GM18499 (cell line): ENCODE measurements at regions not wholly inside any gene's neighbourhood (a gene's known extent, or its start where the extent isn't known, plus 50 kb on each side); places are given as distances from the start of the nearest gene placed in this dataset.

Experiments used
- ATAC-seq: cut with Tn5 transposase; IDR thresholded peaks from one replicate; pipeline ENCODE4 v1.9.1; 2021; ENCODE audit warnings: moderate number of reproducible peaks; ENCODE audit not compliant: insufficient read depth, unreplicated experiment

DNA sequence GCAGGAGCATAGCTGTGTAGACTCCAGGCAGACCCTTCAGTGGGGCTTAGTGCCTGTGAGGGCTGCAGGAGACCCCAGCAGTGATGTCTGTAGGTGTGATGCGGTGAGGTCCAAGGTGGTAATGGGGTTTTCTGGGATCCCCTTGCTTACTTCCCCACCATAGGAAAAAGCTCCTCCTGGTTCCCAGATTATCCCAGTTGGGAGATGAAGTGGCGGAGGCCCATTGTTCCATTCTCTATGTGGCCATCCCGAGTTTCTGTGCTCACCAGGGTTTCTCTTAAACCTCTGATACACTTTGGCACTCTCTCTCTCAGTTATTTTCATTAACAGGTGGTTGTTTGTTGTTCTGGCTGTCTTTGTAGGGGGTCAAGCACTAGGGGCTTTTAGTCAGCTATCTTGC lies 146.7 kb upstream of the IGF1R start:
- no peak for ATAC-seq

DNA sequence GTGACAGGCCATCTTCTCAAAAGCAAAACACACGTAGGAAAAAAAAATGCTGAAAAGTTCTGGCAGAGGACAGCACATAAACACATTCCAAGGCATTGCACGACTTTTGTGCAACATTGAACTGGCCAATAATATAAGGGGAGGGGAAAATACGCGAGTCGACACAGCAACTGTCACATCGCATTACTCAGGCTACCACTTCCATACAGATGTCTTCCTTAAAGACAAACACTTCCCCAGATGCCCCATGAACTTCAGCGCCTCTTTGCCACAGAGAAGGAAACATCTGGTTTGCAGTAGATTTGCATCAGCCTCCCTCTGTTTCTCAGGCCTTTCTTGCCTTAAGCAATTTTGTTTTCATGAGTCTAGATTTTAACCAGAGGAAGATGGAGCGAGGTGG lies 144.4 kb upstream of the IGF1R start:
- ATAC-seq: no peak

DNA sequence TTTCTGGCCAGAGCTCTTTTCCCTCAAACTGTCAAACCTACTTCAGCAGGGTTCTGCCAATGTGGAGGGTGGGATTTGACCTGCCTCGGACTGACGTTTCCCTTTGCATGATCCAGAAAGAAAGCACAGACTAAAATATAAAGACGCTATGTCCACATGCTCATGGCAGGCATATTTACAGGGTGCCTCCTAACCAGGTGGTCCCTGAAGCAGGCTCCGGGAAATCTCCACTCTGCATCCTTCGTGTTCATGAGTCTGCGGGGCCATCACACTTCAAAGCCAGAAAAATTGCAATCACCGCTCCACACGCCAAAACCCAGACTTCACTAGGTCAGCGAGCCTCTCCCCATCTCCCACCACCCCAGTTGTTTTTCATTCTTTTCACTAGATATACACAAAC lies 143.3 kb upstream of the IGF1R start:
- ATAC-seq: no peak

DNA sequence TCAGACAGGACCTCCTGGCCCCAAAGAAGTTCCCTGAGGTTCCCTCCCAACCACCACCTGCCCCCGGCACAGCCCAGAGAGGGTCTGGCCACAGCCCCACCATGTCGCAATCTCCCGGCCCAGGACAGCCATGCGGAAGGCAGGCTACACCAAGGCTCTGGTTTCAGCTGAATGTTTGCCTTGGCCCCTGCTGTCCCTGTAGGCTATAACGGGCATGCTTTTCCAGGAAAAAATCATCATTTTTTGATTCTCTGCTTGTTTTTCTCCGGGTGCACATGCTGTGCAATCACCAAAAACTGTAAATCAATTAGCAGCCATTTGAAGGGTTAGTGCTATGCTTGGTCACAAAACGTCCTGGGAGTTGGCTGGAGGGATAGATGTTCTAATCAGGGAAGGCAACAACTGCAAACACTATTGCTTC lies 142.7 kb upstream of the IGF1R start:
- no peak for ATAC-seq

DNA sequence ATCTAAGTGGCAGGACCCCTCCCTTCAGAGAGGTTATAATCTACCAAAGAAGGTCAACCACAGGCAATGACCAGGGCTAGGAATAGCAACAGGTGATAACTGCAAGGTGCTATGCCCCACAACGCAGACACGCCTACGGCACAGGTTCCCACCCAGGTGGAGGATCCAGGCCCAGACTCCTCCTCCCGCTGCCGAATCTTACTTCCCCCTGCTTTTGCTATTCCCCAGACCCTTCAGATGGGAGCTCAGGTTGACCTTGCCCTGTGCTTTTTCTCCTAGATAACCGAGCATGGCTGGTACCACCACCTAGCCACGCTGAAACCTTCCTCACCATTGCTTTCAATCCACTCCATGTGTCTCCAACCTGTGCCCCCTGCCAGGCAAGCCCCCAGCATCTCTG lies 142.2 kb upstream of the IGF1R start:
- no peak for ATAC-seq

DNA sequence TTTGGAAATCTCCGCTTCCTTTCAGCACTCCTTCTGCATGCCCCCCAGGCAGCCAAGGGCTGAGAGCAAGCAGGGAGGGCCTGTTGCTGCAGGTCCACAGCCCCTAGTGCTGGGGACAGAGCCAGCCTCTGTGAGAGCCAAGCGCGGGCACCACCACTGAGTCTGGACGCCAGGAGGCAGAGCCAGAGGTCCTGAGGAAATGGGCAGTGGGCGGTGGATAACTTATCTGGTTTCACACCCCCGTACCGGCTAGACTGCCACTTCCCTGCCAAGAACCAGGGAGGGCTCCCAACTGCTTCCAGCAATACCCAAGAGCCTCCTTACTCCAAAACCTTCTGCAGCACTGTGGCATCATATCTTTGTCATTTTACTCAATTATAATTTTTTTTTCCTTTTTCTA lies 141.6 kb upstream of the IGF1R start:
- ATAC-seq: no peak

DNA sequence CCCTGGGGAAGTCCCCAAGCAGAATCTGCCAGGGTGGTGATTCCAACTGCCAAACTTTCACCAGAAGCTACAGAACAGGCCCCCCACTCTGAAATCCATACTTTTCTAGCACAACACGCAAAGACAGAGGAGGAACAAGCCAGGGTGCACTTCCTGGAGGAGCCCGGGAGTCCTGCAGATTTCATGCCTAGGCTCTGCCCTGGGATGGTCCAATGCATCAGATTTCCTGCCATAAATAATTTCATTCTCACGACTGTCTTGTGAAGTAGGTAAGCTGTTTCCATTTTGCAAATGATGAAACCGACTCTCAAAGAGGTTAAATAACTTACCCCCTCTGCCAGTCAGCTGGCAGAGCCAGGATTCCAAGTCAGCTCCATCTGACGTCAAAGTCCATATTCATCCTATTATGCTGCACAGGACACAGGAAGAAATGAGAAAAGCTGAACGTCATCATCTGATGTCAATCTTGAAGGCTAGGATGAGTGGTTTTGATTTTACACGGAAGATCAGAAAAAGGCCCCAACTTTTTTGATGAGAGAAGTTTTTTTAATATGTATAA lies 134.8 kb upstream of the IGF1R start:
- no peak for ATAC-seq

DNA sequence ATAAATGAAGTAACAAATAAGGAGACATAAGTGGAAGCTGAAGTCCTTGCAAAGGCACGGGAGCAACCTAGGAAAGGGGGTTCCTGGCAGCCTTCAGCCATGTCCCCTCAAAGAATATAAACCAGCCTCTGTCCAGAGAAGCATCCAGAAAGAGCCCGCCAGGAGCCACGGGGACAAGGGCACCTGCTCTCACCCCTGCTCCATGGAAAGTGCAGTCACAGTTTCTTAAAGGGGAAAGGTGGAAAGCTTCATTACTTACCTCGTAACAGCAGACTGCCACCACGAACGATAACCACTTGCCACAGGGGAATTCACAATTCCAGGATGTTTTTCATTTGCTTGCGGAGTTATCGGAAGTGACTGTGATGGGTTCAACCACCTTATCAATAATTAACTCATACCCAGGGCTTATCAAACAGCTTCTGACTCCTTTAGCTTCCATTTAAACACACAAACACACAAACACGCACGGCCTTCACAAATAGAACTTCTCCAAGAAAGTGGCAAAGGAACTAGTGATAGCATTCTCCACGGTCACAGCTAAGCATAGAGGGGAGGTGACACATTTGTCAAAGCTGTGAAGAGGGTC lies 134.2 kb upstream of the IGF1R start:
- ATAC-seq: no peak

DNA sequence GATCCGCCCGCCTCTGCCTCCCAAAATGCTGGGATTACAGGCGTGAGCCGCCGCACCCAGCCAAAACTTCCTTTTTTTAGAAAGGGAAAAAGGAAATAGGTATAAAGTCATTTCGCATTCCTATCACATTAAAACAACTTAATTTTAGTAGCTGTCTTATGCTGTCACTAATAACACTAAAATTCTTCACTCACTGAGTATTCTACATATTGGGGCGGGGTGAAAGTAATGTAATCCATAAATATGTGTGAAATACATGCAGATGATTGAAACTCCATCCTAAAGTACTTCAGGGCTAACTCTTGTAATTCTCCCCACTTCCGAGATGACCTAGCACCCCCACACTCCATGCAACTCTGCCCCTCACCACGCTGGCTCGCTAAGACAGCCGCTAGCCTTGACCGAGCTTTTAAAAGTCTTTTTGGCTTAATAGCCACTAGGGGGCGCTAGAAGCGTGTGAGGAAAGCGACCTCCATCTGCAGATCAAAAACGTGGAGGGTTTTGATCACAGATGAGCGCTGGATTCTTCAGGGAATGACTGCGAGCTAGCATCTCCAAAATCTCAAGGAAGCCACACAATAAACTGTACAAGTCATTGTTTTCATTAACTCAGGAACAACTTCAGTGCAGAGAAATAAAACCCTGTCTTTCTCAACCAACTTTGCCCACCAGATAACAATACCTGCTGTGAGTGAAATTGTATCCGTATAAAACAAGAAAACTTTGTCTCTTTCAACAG lies 129.3 kb upstream of the IGF1R start:
- peak; percentile 61 for ATAC-seq

DNA sequence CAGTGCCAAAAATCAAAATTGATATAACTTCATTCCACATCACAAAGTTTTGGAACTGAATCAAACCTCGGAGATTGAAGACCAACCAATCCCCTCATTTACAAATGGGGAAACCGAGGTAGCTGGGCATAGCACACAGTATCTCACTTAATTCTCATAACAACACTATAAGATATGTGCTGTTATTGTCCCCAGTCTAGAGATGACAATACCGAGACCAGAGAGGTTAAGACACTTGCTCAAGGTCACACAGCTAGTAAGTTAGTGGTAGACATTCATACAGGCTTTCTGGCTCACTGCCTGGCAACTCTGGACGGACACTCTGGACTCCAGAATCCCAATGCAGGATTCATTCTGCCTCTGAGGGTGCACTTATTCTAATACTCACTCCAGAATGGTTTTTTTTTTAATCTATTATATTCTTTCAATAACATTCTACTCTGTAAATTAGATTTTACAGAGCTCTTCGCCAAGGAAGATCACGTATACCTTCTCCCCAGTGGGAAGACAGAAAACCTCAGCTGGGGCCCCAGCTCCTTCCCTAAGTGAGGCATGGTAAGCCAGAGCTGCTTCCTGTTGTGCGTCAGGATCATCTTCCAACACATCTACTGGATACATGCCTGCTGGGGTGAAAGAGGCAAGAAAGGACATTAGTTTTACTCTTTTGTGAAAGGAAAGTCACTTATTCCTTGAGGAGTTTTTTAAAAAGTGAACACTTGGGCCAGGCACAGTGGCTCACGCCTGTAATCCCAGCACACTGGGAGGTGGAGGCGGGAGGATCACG lies 128.4 kb upstream of the IGF1R start:
- no peak for ATAC-seq

DNA sequence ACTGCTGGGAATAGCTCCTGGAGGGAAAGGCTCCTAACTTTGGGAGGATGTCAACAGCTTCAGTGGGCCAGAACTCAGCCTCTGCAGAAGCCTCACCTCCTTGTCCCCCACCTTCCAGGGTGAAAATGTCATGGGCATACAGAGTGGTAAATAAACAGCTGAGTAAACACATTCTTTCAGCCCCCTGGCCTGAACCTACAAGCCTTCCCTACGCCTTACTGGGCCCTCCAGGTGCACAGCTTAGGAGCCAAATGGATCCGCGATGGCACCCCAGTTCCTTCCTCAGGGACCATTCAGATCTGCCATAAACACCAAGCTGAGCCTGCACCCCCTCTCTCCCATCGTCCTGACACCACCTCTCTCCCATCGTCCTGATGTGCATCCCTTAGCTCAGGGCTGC lies 126.2 kb upstream of the IGF1R start:
- ATAC-seq: no peak

DNA sequence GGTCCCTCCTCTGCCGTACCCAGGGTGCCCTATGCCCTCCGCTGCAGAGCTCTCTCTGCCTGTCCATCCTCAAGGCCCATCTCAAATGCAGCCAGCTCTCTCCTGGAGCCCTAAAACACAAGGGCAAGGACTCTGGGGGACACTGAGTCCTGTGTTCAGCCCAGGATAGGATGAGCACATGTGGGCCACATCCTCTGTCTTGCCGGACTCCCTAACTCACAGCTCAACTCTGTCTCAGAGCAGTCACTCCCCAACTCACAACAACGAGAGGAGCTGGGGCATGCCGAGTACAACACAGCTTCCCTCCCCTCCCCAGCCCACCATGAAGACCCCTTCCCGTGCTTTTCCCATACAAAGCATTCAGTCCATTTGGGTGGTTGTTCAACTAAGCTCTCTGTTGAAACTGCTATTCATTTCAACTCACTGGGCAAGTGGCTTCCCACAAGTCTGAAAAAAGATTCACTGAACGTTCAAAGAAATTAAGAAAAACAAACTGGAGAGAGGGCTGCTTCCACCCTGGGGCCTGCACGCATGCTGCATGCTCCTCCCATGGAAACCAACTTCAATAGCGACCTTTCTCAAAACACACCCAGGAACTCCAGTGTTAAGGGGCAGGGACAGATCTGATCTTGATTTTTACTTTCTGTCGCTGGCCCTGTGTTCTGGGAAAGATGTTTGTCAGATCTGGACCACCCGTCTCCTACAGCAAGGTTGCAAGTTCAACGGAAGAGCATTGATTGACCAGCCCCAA lies 124.3 kb upstream of the IGF1R start:
- ATAC-seq: no peak

DNA sequence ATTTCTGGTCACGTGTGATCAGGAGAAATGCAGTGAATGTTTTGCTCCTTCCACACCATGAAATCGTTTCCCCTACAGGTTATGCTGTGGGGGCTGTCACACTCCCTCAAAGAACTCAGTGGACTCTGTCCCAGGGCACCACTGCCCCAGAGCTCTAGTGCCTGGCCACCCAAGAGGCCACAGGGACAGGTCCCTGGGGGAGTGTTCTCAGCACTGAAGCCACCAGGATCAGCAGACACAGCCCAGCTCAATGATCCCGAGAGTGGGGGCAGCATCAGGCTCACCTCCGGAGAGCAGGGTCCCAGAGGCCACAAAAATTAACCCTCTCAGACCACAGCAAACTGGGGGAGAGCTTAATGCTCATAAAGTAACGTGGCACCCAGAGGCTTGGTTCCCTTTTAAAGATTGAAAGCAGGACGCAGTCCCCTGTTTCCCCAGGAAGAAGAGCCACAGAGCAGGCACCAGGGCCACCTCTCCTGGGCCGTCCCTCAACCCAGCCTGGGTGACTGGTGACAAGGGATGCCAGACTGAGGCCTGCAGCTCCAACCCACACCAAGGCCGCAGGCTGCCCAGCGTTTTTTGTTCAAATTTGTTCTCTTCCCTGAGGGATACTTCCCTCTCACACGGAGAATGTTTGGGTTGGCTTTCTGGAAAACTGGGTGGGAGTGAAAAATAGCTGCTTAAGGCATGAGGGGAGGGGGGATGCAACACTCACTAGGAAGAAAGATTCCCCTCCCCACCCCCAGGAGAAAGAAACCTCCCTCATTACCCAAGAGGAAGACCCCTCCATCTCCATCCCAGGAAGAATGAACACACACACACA lies 123.3 kb upstream of the IGF1R start:
- ATAC-seq: no peak

DNA sequence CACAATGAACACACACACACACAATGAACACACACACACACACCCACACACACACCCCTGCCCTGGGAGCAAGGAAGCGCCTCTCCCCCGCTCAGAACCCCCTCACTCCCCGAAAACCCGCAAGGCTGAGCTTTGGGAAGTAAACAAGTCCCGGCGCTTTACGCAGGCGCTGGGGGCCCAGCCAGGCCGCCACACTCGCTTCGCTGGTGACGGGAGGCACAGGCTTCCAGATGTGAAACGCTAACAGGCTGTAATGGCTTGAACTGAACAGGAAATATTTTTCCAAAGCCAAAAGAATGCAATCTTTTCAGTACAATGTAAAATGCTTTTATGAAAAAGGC lies 122.7 kb upstream of the IGF1R start:
- ATAC-seq: no peak

DNA sequence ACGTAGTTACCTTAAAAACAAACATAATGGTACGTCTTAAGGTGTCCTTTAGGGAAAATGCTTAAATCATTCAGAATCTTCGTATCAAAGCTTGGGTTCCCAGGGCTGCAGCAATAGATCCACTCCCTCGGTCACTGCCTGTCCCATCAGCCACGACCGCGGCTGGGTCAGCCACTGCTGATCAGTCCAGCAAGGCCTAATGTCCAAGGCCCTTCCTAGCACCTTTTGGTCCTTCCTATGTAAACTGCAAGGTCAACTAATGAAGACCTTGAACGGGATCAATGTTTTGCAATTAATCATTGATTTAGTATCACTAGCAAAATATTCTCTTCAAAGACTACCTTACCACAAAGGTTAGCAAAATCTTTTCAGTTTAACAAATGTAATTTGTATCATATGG lies 122.2 kb upstream of the IGF1R start:
- ATAC-seq: no peak

DNA sequence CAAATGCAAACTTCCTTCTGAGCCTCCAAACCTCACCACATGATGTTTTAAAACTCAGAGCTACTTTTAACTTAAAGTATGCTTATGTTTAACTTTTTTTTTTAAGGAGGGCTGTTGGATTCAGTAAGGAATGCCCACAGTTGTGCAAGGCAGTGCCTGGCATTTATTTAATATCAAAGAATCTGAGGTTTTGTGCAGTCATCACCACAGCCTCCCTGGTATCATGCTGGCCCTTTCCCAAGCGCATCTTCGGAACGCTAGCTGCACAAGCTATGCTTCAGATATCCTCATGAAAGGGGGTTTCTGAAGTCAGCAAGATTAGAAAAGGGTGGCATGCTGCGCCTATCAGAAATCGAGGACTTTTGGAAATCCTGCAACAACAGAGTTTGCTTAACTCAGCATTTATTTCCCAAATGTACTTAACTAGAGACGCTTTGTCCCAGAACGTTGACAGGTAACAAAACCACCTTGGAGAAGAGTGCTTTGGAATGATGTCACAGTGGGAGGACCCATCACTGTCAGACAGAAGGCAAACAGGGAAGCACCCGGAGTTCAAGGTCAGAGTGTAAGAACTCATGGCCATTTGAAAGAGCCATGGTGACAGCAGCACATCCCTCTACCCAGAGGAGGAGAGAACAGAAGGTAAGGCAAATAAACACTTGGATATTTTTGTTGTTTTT lies 120.2 kb upstream of the IGF1R start:
- no peak for ATAC-seq

DNA sequence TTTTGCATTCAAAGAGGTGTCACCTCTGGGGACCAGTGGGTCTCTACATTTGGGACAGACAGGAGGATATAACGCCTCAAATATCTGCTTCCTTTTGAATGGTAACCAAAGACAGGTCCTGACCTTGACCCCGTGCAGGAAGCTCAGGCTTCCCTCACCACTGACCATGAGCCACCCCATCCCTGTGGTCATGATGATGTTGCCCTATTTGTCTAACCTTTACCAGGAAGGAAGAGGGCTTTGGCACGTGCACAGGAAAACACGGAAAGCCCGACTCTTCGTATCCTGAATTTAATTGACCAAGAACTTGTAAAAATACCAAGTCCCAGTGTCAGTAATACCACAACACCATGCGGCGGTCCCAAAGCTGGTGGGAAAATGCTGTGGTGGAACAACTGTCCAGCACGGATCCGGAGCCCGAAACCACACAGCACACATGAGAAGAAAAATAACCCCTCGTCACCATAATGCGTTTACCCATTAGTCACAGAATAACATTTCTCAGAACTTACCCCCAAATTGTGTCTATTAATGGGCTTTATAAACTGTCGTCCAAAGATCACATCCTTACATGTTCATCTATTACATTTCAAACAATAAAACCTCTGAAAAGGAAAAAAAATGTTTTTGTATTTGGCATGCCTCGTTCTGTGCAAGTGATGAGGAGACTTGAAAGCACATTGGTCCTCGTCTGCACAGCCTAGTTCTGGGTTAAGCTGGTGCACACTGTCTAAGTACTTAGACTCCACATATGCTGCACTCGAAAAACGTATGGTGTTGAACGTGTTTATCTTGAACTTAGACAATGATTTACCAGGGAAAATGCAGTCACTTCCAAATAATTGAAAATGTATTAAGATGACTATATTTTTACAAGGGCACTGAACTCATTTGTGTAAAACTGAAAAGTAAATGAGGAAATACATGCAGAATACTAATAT lies 118.9 kb upstream of the IGF1R start:
- no peak for ATAC-seq

DNA sequence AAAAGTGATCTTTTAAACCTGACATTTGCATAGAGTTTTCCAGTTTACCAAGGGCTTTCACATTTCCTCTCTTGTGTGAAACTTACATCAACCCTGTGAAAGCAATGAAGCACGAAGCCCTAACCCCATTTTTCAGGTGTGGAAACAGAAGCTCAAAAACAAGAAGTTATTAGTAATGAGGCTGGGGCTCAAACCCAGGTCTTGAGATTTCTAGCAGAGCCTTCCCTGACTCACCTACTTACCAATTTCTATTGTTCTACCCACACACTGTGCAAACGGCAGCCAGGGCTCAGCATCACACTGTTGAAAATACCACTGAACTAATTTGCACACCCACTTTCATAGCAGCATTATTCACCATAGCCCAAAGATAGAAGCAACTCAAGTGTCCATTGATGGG lies 117.8 kb upstream of the IGF1R start:
- peak; percentile 84 for ATAC-seq
